WI38 (cell line): ENCODE measurements at regions not wholly inside any gene's neighbourhood (a gene's known extent, or its start where the extent isn't known, plus 50 kb on each side); places are given as distances from the start of the nearest gene placed in this dataset.

Experiments
- H3K4me3 ChIP-seq: 2 replicates; pipeline ENCODE4 v1.5.1; 2011; ENCODE audit warnings: low read depth, mild to moderate bottlenecking, control low read depth, low read length
- TF ChIP-seq, protein P1 (sequence below): IDR thresholded peaks from 2 replicates; pipeline ENCODE4 v1.5.1; 2012; ENCODE audit warnings: low read depth, mild to moderate bottlenecking, control low read depth, low read length

DNA sequence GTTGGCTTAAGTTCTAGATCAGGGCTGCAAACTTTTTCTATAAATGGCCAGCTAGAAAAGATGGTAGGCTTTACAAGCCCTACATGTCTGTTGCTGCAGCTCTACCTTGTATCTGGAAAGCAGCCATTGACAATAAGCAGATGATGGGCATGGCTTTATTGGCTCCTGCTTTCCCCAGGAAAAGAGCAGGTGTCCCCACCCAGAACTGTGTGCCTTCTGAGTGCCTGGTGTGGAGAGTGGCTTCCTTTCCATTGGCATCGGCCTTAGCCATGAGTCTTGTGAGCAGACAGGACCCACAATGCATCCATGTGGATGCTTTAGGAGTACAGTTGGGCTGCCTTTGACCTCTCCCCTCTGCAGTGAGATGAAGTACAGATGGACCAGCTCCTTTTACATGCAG, 120.2 kb downstream of the CD8B2 start:
- no peak overlapping the region for H3K4me3 ChIP-seq
- TF ChIP-seq, protein P1, sequence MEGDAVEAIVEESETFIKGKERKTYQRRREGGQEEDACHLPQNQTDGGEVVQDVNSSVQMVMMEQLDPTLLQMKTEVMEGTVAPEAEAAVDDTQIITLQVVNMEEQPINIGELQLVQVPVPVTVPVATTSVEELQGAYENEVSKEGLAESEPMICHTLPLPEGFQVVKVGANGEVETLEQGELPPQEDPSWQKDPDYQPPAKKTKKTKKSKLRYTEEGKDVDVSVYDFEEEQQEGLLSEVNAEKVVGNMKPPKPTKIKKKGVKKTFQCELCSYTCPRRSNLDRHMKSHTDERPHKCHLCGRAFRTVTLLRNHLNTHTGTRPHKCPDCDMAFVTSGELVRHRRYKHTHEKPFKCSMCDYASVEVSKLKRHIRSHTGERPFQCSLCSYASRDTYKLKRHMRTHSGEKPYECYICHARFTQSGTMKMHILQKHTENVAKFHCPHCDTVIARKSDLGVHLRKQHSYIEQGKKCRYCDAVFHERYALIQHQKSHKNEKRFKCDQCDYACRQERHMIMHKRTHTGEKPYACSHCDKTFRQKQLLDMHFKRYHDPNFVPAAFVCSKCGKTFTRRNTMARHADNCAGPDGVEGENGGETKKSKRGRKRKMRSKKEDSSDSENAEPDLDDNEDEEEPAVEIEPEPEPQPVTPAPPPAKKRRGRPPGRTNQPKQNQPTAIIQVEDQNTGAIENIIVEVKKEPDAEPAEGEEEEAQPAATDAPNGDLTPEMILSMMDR, result no peak

DNA sequence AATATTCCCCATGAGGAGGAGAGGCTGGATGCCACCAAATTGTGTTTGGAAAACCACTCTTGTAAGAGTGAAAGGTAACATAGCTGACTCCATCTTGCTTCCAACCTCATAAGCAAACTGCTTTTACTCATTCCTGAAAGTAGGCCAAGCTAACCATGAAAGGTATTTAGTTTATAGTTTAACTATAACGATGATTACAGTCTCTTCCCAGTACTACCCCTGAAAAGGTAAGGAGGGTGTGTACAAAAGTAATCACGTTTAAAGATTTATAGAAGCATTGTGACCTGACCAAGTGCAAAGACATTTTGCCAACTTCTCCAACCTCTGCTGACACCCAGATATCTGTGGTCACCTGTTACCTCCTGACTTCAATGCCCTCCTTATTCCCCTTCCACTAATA, 122.6 kb downstream of the CD8B2 start:
- TF ChIP-seq, protein P1, result no peak
- H3K4me3 ChIP-seq, result no peak overlapping the region

DNA sequence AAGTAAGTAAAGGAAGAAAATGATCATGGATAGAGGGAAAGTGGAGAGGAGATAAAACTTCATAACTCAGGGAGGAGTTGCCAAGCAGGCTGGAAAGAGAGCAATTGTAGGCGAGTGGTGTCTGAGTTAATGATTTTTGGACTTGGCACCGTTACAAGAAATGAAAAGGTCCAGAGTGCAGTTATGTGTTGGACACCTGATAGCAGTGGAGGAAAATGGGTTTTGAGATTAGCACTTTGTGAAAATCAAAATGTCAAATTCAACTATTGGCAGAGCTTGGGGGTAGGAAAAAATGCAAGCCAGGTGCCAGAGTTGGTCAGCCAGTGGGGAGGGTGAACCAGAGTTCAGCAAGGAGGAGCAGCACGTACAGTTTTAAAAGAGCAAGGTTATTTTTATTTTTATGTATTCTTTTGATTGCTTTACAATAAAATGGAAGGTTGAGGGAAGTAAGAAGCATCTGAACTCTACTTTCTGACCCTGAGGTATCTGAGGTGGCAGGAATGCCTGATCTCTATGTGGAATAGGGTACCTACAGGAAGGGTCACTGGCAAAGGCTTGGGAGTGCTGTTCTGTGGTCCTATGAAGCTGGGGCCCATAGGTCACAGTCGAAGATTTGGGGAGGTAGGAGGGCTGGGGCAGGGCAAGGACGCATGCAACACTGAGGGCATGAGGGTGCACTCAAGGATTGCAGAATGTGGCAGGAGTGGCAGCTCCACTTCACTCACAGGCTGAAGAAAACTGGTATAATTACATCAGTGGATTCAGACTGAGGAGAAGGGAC, 127.5 kb downstream of the CD8B2 start:
- TF ChIP-seq, protein P1, result no peak
- H3K4me3 ChIP-seq, result no peak overlapping the region

DNA sequence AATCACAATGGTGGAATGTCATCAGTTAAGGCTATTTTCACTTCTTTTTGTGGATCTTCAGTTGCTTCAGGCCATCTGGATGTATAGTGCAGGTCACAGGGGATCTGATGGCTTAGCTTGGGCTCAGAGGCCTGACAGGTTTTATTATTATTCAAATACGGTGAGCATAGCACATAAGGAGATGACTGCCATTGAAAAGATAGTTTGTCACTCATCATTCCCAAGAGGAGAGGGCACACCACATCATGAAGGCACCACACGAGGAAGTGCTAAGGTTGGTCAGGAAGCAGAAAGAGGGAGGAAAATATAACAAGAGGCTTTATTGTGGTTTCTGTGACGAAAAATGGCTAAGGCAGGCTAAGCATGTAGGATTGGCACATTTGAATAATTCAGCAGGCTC, 131.4 kb downstream of the CD8B2 start:
- TF ChIP-seq, protein P1, result no peak
- no peak overlapping the region for H3K4me3 ChIP-seq

DNA sequence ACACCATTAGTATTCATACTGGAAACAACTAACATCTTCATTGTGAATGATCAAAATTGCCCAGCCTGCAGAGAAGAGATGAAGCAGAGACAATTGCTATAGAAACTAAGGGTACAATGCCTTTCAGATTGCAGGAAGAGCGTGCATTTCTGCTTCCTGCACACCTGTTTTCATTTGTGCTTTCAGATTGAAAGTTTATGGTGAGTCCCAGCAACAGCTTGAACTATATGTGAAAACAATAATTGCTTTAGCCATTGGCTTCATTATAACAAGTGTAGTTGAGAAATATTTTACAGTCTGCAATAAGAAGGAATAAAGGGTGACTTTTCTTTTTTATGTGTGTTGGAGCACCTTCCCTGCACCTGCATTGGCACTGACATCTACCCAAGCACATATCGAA, 136.3 kb downstream of the CD8B2 start:
- H3K4me3 ChIP-seq, result no peak overlapping the region
- TF ChIP-seq, protein P1, result no peak

DNA sequence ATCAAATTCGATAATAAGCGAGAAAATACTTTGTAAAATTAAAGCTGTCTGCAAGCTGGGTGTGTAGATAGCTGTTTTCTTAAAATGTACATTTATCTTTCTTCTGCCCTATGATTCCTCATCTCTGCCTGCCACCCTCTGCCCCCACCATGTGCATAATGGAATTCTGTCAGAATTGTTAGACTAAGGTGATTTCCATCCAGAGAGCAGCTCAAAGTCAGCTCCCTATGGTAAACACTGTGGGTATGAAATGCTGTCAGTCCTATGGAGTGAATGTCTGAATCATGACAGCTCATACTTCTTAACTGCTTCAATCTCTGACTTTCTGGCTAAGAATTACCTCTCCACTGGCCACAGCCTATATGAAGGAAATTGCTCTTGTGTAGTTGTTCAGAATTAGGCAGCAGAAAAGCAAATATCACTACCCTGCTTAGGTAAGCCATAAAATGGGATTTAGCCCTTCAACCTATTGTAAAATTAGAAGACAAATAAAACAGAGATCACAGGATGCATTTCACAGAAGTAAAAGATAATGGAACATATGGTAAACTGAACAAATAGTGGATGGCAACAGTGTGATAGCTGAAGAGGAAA, 137.7 kb downstream of the CD8B2 start:
- TF ChIP-seq, protein P1, result no peak
- H3K4me3 ChIP-seq, result no peak overlapping the region

DNA sequence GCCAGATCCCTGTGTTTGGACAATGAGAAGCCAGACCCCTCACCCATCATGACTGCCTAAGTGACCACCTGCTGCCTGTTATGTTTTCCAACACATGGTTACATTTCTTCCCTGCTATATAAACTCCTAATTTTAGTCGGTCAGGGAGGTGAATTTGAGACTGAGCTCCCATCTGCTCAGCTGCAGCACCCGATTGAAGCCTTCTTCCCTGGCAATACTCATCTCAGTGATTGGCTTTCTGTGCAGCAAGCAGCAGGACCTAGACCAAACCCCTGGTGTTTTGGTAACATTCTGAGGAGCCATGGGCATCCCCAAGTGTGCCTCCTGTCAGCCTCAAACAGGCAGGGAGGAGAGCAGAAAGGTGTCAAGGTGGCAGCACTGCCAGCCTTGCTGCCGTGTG, 141.2 kb downstream of the CD8B2 start:
- TF ChIP-seq, protein P1, result no peak

More for the DNA sequence above, 141.2 kb downstream of the CD8B2 start:
- no peak overlapping the region for H3K4me3 ChIP-seq
